ENCODE measurements at regions not wholly inside any gene's neighbourhood (a gene's known extent, or its start where the extent isn't known, plus 50 kb on each side); places are given as distances from the start of the nearest gene placed in this dataset.
A peak's percentile ranks its signal among the peaks of the same experiment; 100 is the strongest.
"Not testable (repeated sequence)": the region's sequence is repeated elsewhere in the genome, so short reads cannot be mapped to it uniquely, and the experiment has no call there.

DNA sequence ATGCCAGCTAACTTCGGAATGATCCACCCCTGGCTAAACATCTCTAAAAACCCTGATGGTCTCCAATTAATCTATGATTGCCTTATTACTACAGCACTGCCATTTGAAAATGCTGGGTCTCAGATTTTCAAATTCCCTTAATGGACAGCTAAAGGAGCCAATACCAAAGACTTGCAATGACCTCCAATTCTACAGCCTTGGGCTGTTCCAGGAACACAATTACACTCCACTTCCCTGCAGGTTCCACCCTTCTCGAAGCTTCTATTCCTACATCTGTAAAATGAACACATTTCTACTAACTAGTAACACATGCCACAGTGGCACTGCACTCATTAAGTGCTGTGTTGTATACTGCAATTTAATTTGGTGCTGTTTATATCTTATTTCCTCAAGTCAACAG lies 85.7 kb upstream of the AK4 start:
- no peak for DNase-seq (ENCODE audit: low read depth in 2 of 2)

DNA sequence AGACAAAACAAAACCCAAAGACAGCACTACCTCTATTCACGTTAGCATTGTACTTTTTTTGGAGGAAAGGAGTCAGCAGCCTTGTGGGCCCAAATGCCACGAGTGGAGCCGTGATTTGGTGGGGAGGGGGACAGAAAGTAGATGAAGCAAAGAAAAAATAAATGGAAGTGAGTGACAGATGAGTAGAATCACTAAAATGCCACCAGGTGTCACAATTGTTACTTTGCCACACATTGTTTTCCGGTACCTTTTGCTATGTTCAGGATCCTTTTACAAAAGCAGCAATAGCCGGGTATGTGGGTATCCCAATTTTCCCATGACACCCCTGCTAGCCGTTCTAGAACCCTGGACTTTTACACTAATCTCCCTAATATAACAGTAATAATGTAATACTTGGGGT lies 85.0 kb upstream of the AK4 start:
- DNase-seq (ENCODE audit: low read depth in 2 of 2): no peak

DNA sequence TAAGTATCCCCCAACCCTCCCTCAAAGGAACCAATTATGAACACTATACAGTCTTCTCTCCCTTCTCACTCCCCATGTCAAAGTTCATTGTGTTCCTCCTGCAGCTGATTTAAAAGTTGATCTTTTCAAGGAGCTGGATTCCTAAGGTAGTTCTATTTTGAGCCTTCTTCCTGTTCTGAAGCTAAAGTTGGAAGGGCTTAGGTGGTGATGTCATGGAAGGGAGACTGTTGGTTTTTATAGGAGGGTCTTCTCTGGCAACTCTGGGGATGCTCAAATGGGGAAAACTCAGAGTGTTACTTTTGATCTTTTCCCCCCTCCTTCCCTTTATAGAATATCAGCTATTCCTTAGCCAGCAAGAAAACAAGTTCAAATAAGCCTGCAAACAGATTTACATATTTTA lies 83.0 kb upstream of the AK4 start:
- DNase-seq (ENCODE audit: low read depth in 2 of 2): no peak

DNA sequence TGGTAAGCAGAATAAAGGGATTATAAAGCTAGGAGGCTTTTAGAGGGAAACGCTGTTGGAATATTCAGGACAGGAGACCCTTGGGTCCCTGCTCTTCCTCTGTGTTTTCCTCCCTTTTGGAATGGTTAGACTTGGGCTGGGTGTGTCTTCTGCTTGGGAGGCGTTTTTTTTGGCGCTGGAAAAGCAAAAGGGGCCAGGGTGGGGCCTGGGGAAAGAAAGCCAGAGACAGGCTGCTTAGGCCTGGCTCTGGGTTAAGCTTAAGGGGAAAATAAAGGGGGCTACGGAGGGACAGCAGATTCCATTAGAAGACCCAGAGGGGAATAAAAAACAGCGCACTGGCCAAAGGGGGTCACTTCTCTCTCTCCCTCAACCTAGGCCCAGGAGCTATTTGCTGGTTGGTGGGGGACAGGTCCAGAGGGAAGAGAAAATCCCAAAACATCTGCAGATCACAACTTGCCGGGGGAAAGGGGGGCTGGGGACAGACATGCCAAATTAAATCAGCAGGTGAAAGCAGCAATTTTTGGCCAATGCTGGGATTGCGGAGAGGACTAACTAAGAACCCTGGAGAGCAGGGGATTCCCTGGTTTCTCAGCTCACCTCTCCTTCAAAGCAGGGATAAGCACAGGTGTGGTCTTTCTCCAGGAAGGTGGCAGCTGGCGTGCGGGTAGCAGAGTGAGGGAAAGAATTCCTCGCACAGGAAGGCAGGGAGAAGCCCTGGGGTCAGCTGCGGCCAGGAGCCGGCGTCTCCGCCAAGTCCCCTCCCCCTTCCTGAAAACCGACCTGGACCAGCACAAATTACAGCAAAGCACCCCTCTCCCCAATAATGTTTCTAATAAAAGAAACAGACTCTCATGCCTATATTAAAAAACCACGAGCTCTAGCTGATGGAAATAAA lies 82.2 kb upstream of the AK4 start:
- DNase-seq (ENCODE audit: low read depth in 2 of 2): no peak

DNA sequence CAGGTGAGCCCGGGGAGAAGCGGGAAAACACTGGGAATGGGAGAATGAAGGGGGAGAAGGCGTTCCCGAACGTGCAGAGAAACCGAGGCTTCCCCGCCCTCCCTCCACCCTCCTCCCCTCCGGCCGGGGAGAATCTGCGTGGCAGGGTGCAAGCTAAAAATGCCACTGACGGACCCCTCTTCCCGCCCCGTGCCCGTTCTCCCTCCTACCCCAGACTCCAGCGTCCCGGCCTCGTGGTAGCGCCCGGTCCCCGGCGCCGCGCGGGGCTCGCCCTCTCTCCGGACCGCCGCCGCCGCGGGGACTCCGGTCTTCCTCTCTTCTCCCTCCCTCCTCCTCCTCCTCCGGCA lies 81.6 kb upstream of the AK4 start:
- no peak for DNase-seq (ENCODE audit: low read depth in 2 of 2)

DNA sequence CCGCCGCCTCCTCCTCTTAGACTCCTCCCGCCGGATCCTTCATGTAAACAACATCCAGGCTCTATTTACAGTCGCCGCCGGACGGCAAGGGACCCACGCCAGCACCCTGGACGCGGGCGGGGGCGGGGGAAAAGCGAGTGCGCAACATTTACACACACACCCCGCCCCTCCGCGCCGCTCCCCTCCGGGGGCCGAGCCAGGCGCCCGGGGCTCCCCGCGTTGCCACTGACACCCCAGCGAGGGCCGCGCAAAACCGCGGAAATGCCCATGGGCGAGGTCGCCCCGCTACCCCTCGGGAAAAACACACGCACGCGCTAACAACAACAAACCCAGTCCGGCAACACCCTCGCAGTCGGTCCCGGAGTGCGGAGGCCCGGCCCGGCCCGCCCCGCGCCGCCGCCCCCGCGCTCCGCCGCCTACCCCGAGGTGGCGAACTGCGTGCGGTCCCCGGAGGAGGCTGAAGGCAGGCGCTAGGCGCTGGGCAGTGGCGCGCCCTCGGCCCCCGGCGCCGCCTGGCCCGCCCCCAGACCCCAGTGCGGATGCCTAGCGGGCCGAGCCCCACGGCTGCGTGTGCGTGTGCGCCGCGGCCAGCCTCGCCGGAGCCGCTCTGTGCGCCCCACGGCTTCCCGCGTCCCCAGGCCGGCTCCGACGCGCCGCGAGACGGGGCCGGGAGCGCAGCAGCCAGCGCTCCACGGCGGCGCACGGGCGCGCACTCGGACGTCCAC lies 81.1 kb upstream of the AK4 start:
- peak; percentile 50 to 64 for DNase-seq (ENCODE audit: low read depth in 2 of 2)

DNA sequence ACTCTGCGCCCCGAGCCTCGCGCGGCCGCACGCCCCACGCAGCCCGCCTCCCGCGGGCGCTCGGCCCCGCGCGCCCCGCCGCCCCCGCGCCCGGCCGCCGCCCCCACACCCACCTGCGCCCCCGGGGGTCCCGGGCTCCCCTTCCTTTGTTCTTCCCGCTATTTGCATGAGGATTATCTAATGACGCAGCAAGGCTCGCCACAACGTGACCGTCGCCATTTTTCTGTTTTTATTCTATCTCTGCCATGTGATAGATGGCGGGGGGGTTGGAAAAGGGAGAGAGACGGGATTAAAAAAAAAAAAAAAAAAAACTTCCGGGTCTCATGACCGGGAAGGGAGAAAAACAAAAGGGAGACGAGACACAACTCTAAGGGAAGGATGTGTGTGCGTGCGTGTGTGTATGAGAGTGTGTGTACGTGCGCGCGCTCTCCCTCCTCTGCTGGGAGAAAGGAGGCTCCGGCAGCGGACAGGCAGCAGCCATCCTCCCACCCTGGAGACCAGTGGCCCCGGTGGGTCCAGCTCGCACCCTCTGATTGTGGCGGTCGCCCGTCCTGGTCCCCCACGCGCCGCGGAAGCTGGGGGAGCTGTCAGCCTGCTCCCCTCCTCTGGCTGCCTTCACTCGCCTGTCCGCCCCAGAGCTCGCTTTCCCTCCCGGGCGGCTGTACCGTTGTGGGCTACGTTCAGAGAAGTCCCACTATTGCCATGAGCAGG lies 80.4 kb upstream of the AK4 start:
- DNase-seq (ENCODE audit: low read depth in 2 of 2): peak in 1 of 2 donors; percentile 21

DNA sequence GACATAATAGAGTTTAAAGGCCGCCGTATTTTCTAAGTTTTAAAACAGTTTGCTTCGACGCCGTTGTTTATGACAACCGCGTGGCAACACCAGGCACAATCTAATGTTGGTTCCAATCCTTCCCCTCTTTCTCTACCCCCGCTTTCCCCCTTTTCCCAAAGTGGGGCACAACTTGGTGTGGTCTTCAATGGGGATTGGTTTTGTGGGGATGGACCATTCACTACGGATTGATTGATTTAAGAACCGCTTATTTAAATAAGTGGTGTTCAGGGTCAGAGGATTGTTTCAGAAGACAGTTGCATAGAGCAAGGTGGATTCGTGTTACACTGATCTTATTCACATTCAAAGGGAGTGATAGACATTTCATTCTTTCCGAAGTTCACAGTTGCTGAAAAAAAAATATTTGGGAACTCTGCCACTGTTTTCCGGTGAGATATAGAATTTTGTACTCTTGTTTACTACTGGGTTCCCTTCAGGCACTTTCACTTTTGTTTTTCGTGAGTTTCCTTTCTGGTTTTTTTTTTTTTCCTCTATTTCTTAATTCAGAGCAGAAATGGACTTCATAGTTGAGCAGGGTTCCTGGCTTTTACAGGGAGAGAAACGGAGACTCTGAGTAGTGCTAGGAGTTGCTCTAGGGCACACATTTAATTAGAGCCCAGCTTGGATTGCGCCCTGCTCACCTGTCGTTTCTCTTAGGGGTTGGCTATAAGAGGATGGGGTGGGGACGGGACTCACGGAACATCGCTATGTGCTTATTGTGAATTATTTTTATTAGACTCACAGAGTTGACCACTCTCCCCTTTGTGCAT lies 79.6 kb upstream of the AK4 start:
- no peak for DNase-seq (ENCODE audit: low read depth in 2 of 2)

DNA sequence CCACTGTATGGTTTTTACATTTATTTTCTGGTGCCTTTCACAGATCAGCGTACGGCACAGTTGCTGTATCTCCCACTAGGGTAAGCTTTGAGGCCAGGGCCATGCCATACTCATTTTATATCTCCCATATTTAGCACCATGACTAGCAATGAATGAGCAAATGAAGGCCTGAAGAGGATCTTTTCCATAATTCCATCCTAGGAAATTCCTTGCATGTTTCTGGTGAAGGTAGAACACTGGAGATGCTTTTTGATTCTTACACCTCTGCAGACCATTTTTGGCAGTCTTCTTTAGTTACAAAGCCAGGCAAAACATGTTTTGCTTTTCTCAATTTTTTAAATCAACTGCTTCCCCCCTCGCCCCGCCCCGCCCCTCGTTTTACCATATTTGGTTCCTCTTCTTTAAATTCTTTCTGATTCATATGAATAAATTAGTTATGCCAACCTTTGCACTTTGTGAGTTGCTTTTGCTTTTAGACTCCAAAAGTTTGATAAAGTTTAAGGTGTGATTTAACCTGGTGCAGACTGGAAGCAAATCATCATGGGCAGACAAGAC lies 78.9 kb upstream of the AK4 start:
- no peak for DNase-seq (ENCODE audit: low read depth in 2 of 2)

DNA sequence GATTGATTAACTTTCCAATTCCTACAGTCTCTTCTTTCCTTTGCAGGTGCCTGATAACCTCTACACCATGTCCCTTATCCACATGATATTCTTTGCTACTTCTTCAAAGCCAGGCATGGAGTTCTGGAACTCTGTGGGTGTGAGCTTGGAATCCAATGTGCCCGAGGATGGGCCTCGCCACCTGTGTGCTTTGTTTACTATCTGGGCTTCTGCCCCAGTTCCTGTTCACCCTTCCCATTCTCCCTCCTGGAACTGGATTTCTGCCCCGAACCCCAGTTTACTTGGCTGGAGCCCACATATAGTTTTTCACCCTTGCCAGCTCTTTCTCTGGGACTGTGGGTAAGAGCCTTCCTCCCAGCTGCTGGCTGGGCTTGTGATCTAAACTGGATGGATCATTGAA lies 75.2 kb upstream of the AK4 start:
- DNase-seq (ENCODE audit: low read depth in 2 of 2): no peak

DNA sequence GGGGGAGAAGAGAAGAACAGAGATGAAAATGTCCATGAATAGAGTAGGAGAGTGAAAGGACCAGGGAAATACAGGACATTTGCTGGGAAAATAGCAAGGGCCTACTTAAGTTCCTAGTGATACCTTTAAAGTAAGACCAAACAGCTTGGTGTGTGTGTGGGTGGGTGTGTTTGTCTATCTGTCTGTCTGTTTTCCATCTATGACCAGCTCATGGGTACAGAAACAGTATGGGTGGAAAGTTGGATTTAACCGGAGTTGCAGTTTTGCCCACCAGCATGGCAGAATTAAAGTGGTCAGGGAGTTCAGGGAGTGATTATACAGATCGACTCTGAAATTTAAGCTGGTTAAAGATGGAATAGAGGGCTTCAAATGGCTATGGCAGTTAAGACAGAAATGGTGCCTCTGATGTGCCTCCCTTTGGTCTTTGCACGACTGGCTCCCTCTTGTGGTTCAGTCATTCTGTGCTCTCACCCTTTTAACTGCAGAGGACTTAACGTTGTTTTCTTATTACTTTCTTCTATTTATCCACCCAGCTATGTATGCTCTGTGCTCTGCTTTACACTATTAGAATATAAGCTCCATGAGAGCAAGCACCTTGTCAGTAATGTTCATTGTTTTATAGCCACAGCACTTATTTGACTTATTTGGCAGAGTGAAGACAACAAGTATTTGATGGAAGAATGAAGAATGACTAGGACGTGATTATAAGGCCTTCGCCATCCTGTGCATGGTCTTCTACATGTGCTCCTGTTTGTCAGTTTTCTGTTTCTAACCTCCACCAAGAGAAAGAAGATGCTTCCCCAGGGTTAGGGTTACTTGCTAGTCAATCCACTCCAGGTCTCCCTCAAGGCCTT lies 72.7 kb upstream of the AK4 start:
- peak; percentile 38 to 47 for DNase-seq (ENCODE audit: low read depth in 2 of 2)

DNA sequence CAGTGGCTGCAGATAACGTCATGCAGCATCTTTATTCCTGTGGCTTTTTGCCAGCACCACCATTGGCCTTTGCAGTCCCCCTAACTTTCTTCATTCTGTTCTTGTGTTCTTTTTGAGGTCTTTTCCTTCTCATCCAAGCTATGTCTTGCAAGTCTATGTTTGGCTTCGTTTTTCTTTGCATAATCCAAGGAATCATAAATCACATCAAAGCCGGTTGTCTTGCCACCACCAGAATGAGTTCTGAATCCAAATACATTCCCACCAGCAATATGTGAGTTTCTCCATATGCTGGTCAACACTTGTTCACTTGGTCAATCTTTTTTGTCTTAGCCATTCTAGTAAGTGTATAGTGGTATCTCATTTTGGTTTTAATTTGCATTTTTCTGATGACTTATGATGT lies 70.6 kb upstream of the AK4 start:
- no peak for DNase-seq (ENCODE audit: low read depth in 2 of 2)

DNA sequence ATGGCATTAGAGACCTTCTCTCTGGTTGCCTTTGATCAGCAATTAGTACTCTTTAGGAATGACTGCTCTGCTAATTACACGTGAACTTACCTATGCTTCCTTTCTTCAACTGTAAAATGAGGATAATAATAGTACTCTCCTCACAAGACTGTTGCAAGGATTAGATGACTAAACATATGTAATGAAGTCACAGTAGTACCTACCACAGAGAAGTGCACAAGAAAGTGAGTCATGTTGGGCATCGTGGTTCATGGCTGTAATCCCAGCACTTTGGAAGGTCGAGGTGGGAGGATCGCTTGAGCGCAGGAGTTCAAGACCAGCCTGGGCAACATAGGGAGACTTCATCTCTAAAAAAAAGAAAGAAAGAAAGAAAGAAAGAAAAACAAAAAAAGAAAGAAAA lies 68.1 kb upstream of the AK4 start:
- DNase-seq (ENCODE audit: low read depth in 2 of 2): no peak

DNA sequence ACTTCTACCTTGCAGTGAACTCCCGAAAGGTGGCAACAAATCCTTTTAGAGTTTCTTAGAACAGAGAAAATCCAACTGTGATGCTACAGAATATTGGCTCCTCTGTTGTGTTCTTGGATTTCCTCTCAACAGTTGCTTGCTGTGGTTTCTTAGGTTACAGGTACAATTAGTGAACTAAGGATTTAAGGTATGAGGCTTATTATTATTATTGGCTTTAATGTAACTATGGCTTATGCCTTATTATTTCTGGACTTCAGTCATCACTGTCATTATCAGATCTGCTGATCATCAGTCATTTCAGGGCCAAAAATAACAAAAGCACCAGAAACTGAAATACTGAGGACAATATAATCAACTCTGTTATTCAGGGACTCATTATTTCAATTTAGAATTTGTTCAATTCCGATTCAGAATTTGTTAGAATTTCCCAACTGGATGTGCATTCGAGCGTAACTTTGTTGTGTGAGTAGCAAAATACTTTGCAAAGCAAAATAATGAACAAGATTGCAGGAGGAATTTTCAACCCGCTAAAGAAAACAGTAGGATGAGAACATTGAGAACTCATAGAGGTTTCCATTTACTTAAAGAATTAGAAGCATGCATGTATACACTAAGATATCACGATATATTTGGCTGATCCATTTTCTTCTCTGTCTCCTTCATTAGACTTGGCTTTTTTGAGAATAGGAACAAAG lies 65.5 kb upstream of the AK4 start:
- no peak for DNase-seq (ENCODE audit: low read depth in 2 of 2)

DNA sequence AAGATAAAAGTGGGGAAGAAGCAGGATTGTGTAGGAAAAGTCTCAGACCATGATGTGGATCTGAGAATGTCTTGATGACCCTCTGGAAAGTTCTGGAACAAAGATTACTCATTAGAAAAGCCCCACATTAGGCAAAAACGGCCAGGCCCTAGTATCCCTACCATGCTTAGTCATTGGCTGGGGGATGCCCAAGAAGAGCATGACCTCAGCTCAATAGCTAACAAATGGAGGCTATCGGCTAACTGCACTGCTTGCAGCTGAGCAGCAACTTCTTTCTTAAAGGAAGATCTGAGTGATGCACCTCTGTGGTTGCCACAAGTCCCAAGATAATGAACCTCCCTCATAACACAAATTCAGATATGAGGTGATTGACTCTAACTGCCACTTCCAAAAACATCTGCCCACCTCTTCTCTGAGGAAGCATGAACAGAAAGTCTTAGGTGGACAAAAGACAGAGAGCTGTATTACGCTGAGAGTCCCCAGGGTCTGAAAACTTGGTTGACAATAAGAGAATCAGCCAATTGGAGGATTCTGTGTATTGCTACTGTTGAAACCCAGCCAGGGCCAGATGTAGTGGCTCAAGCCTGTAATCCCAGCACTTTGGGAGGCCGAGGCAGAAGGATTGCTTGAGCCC lies 64.6 kb upstream of the AK4 start:
- no peak for DNase-seq (ENCODE audit: low read depth in 2 of 2)

DNA sequence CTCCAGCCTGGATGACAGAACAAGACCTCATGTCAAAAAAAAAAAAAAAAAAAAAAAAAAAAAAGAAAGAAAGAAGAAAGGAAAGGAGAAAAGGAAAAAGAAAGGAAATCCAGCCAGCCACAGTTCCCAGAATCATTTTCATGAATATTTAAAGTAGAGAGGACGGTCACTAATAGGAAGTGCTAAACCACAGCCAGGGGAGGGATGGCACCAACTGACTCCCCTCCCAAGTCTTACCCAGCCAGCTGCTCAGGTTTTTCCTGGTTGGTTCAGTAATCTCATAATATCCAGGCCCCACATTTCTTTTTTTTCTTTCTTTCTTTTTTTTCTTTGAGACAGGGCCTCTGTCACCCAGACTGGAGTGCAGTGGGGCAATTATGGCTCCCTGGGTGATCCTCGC lies 63.9 kb upstream of the AK4 start:
- no peak for DNase-seq (ENCODE audit: low read depth in 2 of 2)

DNA sequence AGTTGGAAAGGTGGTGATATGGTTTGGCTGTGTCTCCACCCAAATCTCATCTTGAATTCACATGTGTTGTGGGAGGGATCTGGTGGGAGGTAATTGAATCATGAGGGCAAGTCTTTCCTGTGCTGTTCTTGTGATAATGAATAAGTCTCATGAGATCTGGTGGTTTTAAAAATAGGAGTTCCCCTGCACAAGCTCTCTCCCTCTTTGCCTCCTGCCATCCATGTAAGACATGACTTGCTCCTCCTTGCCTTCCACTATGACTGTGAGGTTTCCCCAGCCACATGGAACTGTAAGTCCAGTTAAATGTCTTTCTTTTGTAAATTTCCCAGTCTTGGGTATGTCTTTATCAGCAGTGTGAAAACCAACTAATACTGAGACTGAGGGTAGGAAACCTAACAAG lies 60.5 kb upstream of the AK4 start:
- not testable (repeated sequence) for DNase-seq (ENCODE audit: low read depth in 2 of 2)

DNA sequence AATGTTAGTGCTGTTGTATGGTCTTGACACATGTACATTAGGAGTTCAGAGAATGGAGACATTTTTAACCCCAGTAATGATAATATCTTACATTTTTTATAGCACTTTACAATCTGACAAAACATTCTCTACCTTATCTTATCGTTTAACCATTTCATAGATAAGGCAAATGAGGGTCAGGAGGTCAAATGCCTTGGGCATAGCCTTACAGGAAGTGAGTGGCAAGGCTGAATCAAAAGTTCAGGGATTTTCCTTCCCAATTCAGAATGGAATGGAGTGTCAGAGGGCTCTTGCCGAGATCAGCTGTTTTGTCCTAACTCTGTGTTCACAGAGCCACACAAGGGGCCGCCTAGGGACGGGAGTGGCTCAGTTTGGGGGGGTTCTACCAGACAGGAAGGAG lies 57.6 kb upstream of the AK4 start:
- no peak for DNase-seq (ENCODE audit: low read depth in 2 of 2)

DNA sequence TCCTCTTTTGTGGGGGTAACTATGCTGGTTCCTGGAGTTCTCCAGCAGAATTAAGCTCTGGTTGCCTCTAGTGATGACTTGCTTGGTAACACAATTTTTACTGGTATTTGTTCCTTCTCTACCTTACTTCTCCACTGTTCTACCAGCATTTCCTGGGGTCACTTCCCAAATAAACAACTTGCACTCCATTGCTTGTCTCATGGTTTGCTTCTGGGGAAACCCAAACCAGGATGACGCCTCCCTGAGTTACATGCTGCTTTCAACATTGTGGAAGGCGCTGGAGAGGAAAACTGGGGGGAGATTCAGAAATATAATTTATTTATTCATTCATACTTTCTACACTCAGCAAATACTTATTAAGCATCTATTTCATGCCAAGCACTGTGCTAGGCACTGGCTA lies 55.3 kb upstream of the AK4 start:
- no peak for DNase-seq (ENCODE audit: low read depth in 2 of 2)

DNA sequence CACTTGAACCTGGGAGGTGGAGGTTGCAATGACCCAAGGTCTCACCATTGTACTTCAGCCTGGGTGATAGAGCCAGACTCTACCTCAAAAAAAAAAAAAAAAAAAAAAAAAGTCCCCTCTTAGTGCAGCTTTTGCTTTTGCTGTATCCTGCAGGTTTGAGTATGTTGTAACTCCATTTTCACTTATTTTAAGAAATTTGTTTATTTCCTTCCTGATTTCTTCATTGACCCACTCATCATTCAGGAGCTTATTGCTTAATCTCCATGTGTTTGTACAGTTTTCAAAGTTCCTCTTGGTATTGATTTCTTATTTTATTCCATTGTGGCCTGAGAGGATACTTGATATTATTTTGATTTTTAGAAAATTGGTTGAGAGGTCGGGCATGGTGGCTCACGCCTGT lies 50.9 kb upstream of the AK4 start:
- no peak for DNase-seq (ENCODE audit: low read depth in 2 of 2)

All from stimulated activated CD8-positive, alpha-beta memory T cell treated with anti-CD3 and anti-CD28 coated beads, Interleukin-2, amount 100 ng/mL, for 1 hour (primary cell).